ENCODE measurements at regions not wholly inside any gene's neighbourhood (a gene's known extent, or its start where the extent isn't known, plus 50 kb on each side); places are given as distances from the start of the nearest gene placed in this dataset.
"Not testable (repeated sequence)": the region's sequence is repeated elsewhere in the genome, so short reads cannot be mapped to it uniquely, and the experiment has no call there.

DNA sequence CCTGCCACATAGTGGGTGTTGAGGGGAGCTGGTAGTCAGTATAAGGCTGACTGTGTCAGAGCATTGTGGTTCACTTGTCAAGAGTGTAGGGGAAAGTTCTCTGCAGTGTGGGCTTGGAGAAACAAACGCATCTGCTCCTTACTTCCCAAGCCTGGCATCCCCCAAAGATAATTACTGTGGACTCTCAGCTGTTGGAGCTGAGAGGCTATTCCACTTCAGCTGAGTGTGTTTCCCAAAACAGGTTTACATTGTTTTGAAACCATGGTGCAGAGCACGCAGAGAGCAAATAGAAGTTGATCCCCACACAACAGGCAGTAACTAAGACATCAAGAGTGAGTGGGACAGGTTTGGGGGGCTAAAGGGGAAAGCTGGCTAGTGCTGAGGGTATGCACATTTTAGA, 181.0 kb upstream of the EOLA2 start:
- Histone ChIP-seq H3K27ac (no peak overlapping the region), H3K36me3 (no peaks in the 10 kb centered on the region), H3K4me3 (no peak overlapping the region), H3K27me3 (no peaks in the 10 kb centered on the region), H3K4me1 (no peaks in the 10 kb centered on the region), H3K9me3 (no peaks in the 10 kb centered on the region)
- no peak for TF ChIP-seq POLR2A (IDR thresholded peaks at IDR 0.05)
- TF ChIP-seq, protein P1, sequence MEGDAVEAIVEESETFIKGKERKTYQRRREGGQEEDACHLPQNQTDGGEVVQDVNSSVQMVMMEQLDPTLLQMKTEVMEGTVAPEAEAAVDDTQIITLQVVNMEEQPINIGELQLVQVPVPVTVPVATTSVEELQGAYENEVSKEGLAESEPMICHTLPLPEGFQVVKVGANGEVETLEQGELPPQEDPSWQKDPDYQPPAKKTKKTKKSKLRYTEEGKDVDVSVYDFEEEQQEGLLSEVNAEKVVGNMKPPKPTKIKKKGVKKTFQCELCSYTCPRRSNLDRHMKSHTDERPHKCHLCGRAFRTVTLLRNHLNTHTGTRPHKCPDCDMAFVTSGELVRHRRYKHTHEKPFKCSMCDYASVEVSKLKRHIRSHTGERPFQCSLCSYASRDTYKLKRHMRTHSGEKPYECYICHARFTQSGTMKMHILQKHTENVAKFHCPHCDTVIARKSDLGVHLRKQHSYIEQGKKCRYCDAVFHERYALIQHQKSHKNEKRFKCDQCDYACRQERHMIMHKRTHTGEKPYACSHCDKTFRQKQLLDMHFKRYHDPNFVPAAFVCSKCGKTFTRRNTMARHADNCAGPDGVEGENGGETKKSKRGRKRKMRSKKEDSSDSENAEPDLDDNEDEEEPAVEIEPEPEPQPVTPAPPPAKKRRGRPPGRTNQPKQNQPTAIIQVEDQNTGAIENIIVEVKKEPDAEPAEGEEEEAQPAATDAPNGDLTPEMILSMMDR (IDR thresholded peaks at IDR 0.05) = no peak
- no peak for DNase-seq
- intact Hi-C loops (cut with DNase I; ENCODE audit: low total_unique reads) = no loop called here

DNA sequence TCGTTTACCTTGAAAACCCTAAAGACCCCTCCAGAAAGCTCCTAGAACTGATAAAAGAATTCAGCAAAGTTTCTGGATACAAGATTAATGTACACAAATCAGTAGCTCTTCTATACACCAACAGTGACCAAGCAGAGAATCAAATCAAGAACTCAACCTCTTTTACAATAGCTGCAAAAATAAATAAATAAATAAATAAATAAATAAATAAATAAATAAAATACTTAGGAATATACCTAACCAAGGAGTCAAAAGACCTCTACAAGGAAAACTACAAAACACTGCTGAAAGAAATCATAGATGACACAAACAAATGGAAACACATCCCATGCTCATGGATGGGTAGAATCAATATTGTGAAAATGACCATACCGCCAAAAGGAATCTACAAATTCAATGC, 186.8 kb upstream of the EOLA2 start:
- H3K27ac ChIP-seq; H3K27me3 ChIP-seq; H3K4me3 ChIP-seq; DNase-seq; intact Hi-C loops (cut with DNase I; ENCODE audit: low total_unique reads); H3K4me1 ChIP-seq; H3K9me3 ChIP-seq; H3K36me3 ChIP-seq: not testable (repeated sequence)

DNA sequence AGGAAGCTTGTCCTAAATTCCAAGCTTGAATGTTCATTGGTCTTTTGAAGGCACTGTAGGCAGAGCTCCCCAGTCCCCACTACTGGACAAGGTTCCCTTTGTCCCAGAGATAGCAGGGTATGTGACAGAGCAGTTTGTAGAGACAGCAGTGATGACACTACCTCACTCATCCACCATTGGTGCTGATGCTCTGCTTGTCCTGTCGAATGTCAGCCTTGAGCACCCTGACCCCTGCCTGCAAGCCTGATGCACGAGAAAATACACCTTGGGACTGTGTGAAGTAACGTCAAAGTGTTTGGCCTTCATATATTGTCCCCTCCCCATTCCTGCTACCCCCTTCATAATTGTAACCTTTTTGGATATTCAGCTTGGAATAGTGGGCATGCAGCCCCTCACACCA, 188.9 kb upstream of the EOLA2 start:
- DNase-seq = no peak
- no peaks in the 10 kb centered on the region for H3K27me3 ChIP-seq
- intact Hi-C loops (cut with DNase I; ENCODE audit: low total_unique reads) = no loop called here

DNA sequence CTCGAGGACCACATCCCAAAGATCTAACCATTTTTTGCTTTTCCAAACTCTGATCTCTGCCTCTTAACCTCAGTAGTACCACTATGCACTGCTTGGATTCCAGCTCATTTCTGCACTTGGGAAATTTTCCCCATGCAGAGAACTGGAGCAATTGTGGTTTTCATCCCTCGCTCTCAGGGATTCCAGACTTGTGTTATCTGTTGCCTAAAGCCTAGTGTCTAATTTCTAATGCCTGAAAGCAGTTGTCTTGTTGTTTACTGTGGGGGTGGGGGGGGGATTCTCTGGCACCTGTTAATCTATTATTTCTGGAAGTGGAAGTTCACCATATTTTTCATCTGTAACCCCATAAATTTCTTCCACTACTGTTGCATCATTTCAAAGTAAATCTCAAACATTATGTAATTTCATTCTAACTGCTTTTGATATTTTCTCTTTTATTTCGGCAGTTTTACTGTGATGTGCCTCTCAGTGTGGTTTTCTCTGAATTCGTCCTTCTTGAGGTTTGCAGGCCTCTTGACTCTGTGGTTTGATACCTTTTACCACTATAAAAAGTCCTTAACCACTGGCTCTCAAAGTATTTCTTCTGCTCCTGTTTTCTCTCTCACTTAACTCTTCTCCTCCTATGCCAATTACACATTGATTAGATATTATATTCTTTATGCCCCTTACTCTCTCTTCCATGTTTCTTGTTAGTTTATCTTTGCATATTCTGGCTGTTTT, 205.6 kb upstream of the EOLA2 start:
- DNase-seq = no peak
- no peaks in the 10 kb centered on the region for H3K4me1 ChIP-seq
- TF ChIP-seq POLR2A (IDR thresholded peaks at IDR 0.05) = no peak
- TF ChIP-seq, protein P1 (IDR thresholded peaks at IDR 0.05) = no peak
- no peak overlapping the region for H3K4me3 ChIP-seq
- no peaks in the 10 kb centered on the region for H3K36me3 ChIP-seq
- H3K27ac ChIP-seq = no peak overlapping the region
- H3K9me3 ChIP-seq = no peaks in the 10 kb centered on the region
- intact Hi-C loops (cut with DNase I; ENCODE audit: low total_unique reads) = no loop called here
- H3K27me3 ChIP-seq = no peaks in the 10 kb centered on the region

More for the DNA sequence above, 188.9 kb upstream of the EOLA2 start:
- Histone ChIP-seq H3K4me3 (no peak overlapping the region), H3K4me1 (no peaks in the 10 kb centered on the region), H3K9me3 (no peaks in the 10 kb centered on the region), H3K36me3 (no peaks in the 10 kb centered on the region), H3K27ac (no peak overlapping the region)
- no peak for TF ChIP-seq POLR2A (IDR thresholded peaks at IDR 0.05)
- TF ChIP-seq, protein P1 (IDR thresholded peaks at IDR 0.05) = no peak

DNA sequence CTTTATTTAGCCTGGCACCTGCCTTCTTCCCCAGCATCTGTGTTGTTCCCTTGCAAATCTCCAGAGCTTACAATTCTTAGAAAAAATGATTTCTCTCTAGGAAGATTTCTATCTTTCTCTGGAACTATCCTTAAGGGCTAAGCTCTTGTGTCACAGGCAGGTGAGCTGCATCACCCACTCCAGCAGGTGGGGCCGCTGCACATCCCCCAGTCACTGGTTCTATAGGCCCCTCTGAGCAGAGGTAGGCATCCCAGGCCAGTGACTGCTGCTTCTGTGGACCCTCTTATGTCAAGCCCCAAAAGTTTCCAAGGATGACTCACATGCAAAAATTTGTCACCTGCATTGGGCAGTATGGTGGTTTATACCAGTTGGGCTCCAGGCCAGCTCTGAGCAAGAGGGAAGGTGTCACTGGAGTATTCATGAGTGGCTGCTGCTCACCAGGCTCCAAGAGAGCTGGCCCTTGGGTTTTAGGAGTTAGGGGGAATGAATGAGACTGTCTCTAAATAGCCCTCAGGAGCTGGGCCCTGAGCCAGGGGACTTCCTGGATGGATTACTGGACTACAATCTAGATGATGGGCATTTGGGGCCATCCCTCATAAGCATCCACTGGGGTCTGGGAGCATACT, 208.1 kb upstream of the EOLA2 start:
- intact Hi-C loops (cut with DNase I; ENCODE audit: low total_unique reads) = no loop called here
- H3K36me3 ChIP-seq = no peaks in the 10 kb centered on the region
- no peaks in the 10 kb centered on the region for H3K27me3 ChIP-seq
- H3K4me1 ChIP-seq = no peaks in the 10 kb centered on the region
- no peak for DNase-seq
- H3K27ac ChIP-seq = no peak overlapping the region
- H3K9me3 ChIP-seq = no peaks in the 10 kb centered on the region
- TF ChIP-seq POLR2A (IDR thresholded peaks at IDR 0.05) = no peak
- no peak overlapping the region for H3K4me3 ChIP-seq

DNA sequence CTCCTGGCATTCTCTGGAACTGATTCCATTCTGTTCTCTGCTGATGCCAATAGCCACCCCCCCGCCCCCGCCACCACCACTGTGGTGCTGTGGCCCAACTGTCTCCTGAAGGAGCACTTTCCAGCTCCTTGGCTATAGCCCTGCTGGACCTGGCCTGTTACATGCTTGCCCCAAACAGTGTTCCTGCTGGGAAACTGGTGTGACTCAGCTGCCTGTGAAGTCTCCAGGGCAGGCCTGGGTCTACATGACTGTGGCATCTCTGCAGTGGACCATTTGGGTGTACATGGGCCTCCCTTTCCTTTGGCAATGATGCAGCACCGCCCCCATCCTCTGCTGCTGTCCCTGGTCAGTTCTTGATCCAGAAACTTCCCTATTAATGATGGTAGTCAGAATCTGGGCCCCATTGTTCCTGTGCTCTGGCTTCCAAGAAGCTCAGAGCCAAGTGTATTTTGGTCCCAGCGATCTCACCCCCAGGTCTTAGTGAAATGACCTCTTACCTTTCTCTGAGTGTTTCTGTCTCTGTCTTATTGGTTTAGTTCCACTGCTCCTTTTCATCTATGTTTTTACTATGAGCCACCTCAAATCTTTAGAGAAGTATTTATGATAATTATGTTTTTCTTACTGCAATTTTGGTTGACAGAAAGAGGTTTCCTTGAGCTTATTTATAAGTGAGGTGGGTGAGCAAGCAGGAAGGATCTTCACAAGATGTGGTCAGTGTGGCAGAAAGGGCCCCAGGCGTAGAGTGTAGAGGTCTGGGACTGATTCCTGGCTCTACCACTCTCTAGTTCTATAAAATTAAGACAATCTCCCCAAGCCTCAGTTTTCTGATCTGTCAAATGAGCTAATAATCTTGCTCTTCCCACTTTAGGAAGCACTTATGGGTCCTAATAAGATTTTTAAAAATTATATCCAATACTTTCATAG, 210.7 kb upstream of the EOLA2 start:
- H3K9me3 ChIP-seq = no peaks in the 10 kb centered on the region
- H3K36me3 ChIP-seq = no peaks in the 10 kb centered on the region
- TF ChIP-seq POLR2A (IDR thresholded peaks at IDR 0.05) = no peak
- TF ChIP-seq, protein P1 (IDR thresholded peaks at IDR 0.05) = no peak
- H3K27ac ChIP-seq = no peak overlapping the region
- no peaks in the 10 kb centered on the region for H3K27me3 ChIP-seq
- intact Hi-C loops (cut with DNase I; ENCODE audit: low total_unique reads) = no loop called here
- DNase-seq = no peak
- H3K4me1 ChIP-seq = no peaks in the 10 kb centered on the region
- no peak overlapping the region for H3K4me3 ChIP-seq
